ENCODE measurements at regions not wholly inside any gene's neighbourhood (a gene's known extent, or its start where the extent isn't known, plus 50 kb on each side); places are given as distances from the start of the nearest gene placed in this dataset.

DNA sequence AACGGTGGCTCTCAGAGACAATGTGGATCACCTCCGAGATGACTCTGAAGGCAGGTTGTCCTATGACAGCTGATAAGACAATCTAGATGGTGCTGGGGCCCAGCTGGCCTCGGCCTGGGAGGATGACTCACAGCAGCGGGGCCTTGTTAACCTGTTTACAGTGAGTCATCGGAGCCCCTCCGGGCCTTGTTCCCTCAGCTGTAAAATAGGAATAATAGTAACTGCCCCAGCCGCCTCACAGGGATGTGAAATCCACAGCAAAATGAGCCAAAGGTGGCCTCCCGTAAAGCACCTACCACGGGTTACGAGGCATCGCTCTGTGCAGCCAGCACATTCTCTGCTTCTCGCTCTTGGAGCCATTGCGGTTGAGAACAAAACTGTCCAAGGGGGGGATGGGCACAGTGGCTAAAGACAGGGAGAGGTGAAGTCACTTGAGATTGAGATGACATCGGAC, 88.6 kb upstream of the RASGRF1 start:
- Mint-ChIP-seq H3K9me3 (no peaks in the 10 kb centered on the region), H3K4me1 (ENCODE audit: low read depth) (peaks cover 4% of the 10 kb centered on the region; the same call in 1 of the 2 replicates), H3K27me3 (ENCODE audit: insufficient read depth) (peaks cover 25% of the 10 kb centered on the region), H3K4me3 (no peak overlapping the region), H3K27ac (no peak overlapping the region), H3K36me3 (ENCODE audit: low read depth) (no peaks in the 10 kb centered on the region)
- DNase-seq, result no peak
- TF ChIP-seq, protein P1, sequence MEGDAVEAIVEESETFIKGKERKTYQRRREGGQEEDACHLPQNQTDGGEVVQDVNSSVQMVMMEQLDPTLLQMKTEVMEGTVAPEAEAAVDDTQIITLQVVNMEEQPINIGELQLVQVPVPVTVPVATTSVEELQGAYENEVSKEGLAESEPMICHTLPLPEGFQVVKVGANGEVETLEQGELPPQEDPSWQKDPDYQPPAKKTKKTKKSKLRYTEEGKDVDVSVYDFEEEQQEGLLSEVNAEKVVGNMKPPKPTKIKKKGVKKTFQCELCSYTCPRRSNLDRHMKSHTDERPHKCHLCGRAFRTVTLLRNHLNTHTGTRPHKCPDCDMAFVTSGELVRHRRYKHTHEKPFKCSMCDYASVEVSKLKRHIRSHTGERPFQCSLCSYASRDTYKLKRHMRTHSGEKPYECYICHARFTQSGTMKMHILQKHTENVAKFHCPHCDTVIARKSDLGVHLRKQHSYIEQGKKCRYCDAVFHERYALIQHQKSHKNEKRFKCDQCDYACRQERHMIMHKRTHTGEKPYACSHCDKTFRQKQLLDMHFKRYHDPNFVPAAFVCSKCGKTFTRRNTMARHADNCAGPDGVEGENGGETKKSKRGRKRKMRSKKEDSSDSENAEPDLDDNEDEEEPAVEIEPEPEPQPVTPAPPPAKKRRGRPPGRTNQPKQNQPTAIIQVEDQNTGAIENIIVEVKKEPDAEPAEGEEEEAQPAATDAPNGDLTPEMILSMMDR (IDR thresholded peaks at IDR 0.05), result no peak

DNA sequence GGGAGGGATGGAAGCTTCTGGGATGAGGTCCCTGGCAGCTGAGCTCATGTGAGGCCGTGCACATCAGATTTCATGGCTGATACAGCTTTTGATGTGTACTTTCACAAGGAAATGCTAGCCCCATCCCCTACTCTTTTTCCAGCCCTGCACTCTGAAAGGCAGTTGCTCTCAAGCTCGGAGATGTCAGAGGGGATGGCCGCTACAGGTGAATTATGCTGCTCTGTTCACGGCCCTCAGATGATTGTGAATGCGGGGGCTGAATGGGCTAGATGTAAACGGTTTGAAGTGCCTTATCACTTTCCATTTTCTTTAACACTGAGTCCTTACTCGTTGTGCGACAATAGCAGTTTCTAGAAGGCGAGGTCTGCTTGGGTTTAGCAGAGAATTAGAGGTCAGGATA, 88.0 kb upstream of the RASGRF1 start:
- Mint-ChIP-seq H3K36me3 (ENCODE audit: low read depth) (no peaks in the 10 kb centered on the region), H3K9me3 (no peaks in the 10 kb centered on the region), H3K27me3 (ENCODE audit: insufficient read depth) (peaks cover 25% of the 10 kb centered on the region), H3K4me1 (ENCODE audit: low read depth) (peaks cover 4% of the 10 kb centered on the region; the same call in 1 of the 2 replicates), H3K4me3 (no peak overlapping the region), H3K27ac (no peak overlapping the region)
- DNase-seq, result no peak
- TF ChIP-seq, protein P1 (IDR thresholded peaks at IDR 0.05), result no peak

DNA sequence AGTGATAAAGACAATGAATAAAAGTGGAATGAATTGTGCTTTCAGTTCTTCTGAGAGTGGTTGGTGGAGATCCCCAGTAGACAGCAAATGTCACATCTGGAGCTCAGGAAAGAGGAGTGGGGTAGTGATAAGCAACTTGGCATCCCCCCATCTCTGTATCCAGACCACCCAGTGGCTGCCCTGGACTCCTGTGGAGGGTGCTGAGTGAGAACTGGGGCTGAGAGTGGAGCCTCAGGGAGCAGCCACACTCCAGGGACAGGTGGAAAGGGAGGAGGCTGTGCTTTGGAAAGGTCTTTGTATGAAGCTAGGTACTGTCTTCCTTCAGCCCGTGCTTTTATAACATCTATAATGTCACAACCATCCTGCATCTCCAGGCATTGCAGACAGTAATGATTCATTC, 85.6 kb upstream of the RASGRF1 start:
- DNase-seq, result no peak
- no peak overlapping the region for H3K27ac Mint-ChIP-seq
- no peak overlapping the region for H3K4me3 Mint-ChIP-seq
- H3K27me3 Mint-ChIP-seq (ENCODE audit: insufficient read depth), result peaks cover 33% of the 10 kb centered on the region
- no peaks in the 10 kb centered on the region for H3K9me3 Mint-ChIP-seq
- no peaks in the 10 kb centered on the region for H3K36me3 Mint-ChIP-seq (ENCODE audit: low read depth)
- H3K4me1 Mint-ChIP-seq (ENCODE audit: low read depth), result peaks cover 4% of the 10 kb centered on the region; the same call in 1 of the 2 replicates
- TF ChIP-seq, protein P1 (IDR thresholded peaks at IDR 0.05), result no peak

DNA sequence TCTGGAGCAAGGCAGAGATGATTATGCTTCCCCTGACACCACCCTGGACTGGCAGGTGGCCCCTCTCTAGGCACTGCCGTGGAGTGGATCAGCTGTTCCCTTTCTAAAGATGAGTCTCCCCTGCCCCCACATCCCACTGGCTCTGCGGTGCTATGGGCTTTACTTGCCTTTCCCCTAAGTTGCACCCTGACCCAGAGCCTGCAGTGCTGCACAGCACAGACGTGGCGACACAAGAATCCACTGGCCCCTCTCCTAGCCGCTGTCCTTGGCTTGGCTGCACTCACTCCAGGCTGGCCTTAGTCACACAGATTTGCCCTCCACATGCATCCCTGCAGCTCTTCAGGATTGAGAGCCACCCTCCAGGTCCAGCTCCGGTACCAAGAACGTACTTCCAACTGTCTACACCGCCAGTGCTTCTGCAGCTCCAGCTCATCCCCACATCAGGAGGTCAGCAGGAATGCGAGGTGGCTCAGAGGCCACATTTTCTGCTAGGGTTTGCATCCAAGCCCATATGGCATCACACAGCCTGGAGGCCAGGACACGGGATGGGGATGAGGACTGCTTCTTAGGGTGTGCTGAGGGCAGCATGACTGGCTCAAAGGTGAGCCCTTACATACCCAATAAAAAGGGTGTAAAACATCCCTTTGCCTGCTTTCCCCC, 82.4 kb upstream of the RASGRF1 start:
- Mint-ChIP-seq H3K27ac (no peak overlapping the region), H3K4me1 (ENCODE audit: low read depth) (peaks cover 6% of the 10 kb centered on the region; the same call in 1 of the 2 replicates), H3K4me3 (no peak overlapping the region), H3K36me3 (ENCODE audit: low read depth) (no peaks in the 10 kb centered on the region), H3K9me3 (no peaks in the 10 kb centered on the region), H3K27me3 (ENCODE audit: insufficient read depth) (peaks cover 27% of the 10 kb centered on the region)
- TF ChIP-seq, protein P1 (IDR thresholded peaks at IDR 0.05), result no peak
- no peak for DNase-seq

DNA sequence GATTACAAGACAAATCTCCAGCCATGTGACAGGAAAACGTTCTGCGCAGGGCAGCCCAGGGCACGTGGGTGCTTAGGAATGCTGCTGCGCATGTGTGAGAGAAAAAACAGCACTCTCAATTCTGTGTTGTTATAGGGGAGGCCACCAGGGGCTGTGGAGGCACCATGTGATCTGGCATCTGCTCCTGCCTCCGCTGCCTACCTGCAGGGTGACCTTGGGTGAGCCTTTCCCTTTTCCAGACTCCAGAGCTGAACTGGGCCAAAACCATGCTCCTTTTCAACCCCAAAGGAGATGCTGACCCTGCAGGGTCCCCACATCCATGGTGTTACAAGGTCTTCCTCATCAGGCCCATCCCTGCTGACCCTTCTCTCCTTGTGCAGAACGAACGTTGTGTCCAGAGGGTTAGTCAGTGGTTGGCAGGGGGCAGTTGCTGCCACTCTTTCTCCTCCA, 81.5 kb upstream of the RASGRF1 start:
- TF ChIP-seq, protein P1 (IDR thresholded peaks at IDR 0.05), result peak; percentile 12; the same call in 1 of the 2 replicates
- Mint-ChIP-seq H3K27ac (no peak overlapping the region), H3K27me3 (ENCODE audit: insufficient read depth) (peaks cover 23% of the 10 kb centered on the region), H3K4me3 (no peak overlapping the region), H3K9me3 (no peaks in the 10 kb centered on the region), H3K36me3 (ENCODE audit: low read depth) (no peaks in the 10 kb centered on the region), H3K4me1 (ENCODE audit: low read depth) (peaks cover 6% of the 10 kb centered on the region; the same call in 1 of the 2 replicates)
- DNase-seq, result no peak
